ENCODE measurements at regions not wholly inside any gene's neighbourhood (a gene's known extent, or its start where the extent isn't known, plus 50 kb on each side); places are given as distances from the start of the nearest gene placed in this dataset.

- no peaks in the 10 kb centered on the region for H3K36me3 ChIP-seq (replicated peaks in 1 of 2; ENCODE audit: control insufficient read depth in 1 of 2, insufficient read depth in 2 of 2, low read length in 1 of 2)
- H4K20me1 ChIP-seq (ENCODE audit: insufficient read depth) = no peaks in the 10 kb centered on the region
- no peaks in the 10 kb centered on the region for H3K9me3 ChIP-seq
- no peak overlapping the region for H3K27ac ChIP-seq (ENCODE audit: low read depth in 2 of 2, low read length in 1 of 2)
- H3K4me1 ChIP-seq (ENCODE audit: control insufficient read depth in 1 of 2, insufficient read depth in 2 of 2, low read depth in 1 of 2, low read length in 1 of 2) = no peaks in the 10 kb centered on the region; a peak in 1 of 4 replicates
- no peaks in the 10 kb centered on the region for H3K9me2 ChIP-seq
- no peaks in the 10 kb centered on the region for H3K27me3 ChIP-seq (ENCODE audit: insufficient read depth)
- no peak overlapping the region for H3K9ac ChIP-seq
- no peak overlapping the region for H3K4me3 ChIP-seq (ENCODE audit: low read depth in 2 of 2, low read length in 1 of 2)
- POLR2A ChIA-PET = no interaction called here
- 10% methylated on average over 6 of the region's 6 CpGs for WGBS (ENCODE audit: low lambda C conversion rate)
- no peaks in the 10 kb centered on the region for H3K79me2 ChIP-seq (ENCODE audit: insufficient read depth)
- TF ChIP-seq USF1 (IDR thresholded peaks at IDR 0.05; ENCODE audit: borderline replicate concordance, low read depth) (no peak), POLR2AphosphoS5 (IDR thresholded peaks at IDR 0.05; ENCODE audit: low read depth, low read length) (no peak), FOXJ3 (CRISPR knock-in tag; IDR thresholded peaks at IDR 0.05) (no peak), RXRA (IDR thresholded peaks at IDR 0.05; ENCODE audit: borderline replicate concordance, low read depth) (no peak), FOXM1 (IDR thresholded peaks at IDR 0.05; ENCODE audit: low read depth) (no peak), FOSL2 (IDR thresholded peaks at IDR 0.05; ENCODE audit: borderline replicate concordance, low read depth) (no peak), CTCF (IDR thresholded peaks at IDR 0.05) (no peak), USF2 (IDR thresholded peaks at IDR 0.05; ENCODE audit: borderline replicate concordance, low read depth, low read length) (no peak), NFIC (IDR thresholded peaks at IDR 0.05; ENCODE audit: borderline replicate concordance) (no peak), MXI1 (IDR thresholded peaks at IDR 0.05; ENCODE audit: low read depth, low read length) (no peak), MEF2A (IDR thresholded peaks at IDR 0.05; ENCODE audit: borderline replicate concordance, low read depth) (no peak), JUND (IDR thresholded peaks at IDR 0.05) (no peak), EP300 (IDR thresholded peaks at IDR 0.05; ENCODE audit: borderline replicate concordance in 1 of 2, low read depth in 1 of 2, low read length in 1 of 2) (no peak), RCOR1 (IDR thresholded peaks at IDR 0.05; ENCODE audit: low read length) (no peak), SIN3A (IDR thresholded peaks at IDR 0.05; ENCODE audit: borderline replicate concordance, low read depth, low read length) (no peak), ELF1 (IDR thresholded peaks at IDR 0.05) (no peak), EZH2phosphoT487 (IDR thresholded peaks at IDR 0.05; ENCODE audit: borderline replicate concordance, low read depth) (no peak)
- H2AFZ ChIP-seq (ENCODE audit: low read depth) = no peak overlapping the region
- no peak overlapping the region for H3K4me2 ChIP-seq
- CTCF ChIA-PET = no interaction called here
- H3F3A ChIP-seq (replicated peaks; ENCODE audit: insufficient read depth) = no peaks in the 10 kb centered on the region
- no peak for DNase-seq
Observed at GRCh38 chr2:136420346-136420745, 302.4 kb upstream of the CXCR4 start.
